ENCODE measurements at regions not wholly inside any gene's neighbourhood (a gene's known extent, or its start where the extent isn't known, plus 50 kb on each side); places are given as distances from the start of the nearest gene placed in this dataset.

DNA sequence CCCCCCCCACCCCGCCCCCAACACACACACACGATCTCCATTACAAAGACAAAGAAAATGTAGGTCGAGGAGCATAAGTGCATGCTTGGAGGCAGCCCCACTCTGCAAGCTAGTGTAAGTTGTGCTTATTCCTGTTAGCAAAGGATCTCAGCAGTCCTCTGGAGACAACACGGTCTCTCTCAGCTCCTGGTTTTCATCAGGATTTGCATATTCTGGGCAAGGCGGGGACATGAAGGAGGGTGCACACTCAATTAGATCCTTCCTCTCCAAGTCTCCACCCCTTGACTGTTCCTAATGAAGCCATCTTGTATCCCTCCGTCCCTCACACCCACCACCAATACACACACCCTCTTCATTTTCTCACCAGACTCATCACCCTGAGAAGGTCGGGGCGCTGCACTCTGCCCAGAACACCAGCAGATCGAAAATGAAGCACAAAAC lies 63.8 kb downstream of the MRPL46 start:
- DNase-seq, result no peak

- no peak for DNase-seq
These were observed 65.1 kb downstream of the MRPL46 start for GRCh38 chr15:88401996-88402656.

- no peak for DNase-seq
These were observed 65.8 kb downstream of the MRPL46 start for GRCh38 chr15:88401251-88401995.

DNA sequence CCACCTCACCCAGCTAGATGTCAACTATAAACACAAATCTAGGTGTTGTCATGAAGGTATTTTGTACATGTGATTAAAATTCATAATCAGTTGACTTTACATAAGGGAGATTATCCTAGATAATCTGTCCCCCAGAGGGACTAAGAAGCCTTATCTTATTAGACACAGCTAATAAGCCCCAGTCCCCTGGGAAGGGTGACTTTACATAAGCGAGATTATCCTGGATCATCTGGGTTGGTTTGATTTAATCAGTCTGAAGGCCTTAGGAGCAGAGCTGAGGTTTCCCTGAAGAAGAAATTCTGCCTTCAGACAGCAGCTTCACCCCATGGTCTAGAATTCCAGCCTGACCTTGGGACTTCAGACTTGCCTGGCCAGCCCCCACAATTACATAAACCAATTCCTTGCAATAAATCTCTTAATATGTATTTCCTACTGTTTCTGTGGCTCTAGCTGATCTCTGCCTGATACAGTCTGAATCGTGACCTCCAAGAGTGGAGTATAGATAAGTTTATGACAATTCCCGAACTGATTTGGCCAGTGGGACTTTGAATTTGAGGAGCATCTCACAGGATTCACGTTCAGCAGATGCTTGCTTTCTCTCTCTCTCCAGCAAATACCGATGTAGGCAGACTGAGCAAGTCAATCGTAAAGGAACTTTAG lies 66.5 kb downstream of the MRPL46 start:
- no peak for DNase-seq

DNA sequence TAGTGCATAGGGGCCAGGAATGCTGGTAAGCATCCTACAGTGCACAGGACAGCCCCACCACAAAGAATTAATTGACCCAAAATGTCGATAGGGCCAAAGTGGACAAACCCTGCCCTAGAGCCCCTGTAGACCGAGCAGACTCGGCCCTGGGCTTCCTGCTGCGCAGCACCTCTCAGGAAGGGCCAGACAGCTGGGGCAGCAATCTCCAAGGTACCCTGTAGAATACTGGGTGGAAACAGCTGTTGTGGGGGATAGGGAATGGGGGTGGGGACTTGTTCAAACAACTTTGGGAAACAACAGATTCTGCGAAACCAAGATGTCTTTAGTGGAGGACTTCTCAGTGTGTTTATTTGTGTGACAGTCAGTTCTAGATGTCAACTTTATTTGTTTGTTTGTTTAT lies 67.1 kb downstream of the MRPL46 start:
- DNase-seq, result no peak

- DNase-seq, result no peak
These were observed 68.0 kb downstream of the MRPL46 start for GRCh38 chr15:88399021-88399685.

DNA sequence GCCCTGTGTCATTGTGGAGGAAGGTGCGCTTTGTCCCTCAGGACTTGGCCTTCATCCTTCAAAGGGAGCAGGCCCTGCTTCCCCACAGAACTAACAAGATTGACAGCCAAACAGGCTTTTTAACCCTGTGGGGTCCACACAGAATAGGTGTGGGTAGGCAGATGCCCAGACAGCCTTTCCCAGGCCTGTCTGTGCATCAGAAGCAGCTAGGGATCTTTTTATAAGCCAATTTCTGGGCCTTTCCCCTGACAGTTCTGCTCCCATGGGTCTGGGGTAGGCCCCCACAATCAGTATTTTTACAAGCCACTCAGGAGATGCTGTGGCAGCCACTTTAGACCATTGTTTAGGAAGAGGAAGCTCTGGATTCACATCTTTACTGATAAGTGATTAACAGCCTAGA lies 69.2 kb downstream of the MRPL46 start:
- no peak for DNase-seq

- DNase-seq, result no peak
These were observed 69.7 kb downstream of the MRPL46 start for GRCh38 chr15:88397506-88397905.

- DNase-seq, result no peak
These were observed 71.1 kb downstream of the MRPL46 start for GRCh38 chr15:88395872-88396781.

DNA sequence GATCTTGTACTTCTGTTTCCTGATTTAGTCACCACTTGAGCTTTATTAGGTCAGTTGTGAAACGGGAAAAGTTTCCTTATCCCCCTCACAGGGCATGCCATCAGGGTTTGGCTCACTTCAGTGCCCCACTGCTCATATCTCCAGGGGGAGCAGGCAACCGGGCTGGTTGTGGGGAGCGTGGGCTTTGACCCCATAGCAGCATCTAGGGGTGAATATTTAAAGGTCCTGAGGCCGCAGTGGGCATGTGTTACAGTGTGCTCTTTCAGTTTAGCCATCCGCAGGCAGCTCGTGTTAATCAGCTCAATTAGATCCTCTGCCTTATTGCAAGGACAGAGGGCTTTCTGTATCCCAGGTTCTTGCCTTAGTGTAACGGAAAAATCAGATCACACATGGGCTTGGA lies 71.9 kb downstream of the MRPL46 start:
- no peak for DNase-seq

- DNase-seq, result no peak
These were observed 72.5 kb downstream of the MRPL46 start for GRCh38 chr15:88394553-88395145.

DNA sequence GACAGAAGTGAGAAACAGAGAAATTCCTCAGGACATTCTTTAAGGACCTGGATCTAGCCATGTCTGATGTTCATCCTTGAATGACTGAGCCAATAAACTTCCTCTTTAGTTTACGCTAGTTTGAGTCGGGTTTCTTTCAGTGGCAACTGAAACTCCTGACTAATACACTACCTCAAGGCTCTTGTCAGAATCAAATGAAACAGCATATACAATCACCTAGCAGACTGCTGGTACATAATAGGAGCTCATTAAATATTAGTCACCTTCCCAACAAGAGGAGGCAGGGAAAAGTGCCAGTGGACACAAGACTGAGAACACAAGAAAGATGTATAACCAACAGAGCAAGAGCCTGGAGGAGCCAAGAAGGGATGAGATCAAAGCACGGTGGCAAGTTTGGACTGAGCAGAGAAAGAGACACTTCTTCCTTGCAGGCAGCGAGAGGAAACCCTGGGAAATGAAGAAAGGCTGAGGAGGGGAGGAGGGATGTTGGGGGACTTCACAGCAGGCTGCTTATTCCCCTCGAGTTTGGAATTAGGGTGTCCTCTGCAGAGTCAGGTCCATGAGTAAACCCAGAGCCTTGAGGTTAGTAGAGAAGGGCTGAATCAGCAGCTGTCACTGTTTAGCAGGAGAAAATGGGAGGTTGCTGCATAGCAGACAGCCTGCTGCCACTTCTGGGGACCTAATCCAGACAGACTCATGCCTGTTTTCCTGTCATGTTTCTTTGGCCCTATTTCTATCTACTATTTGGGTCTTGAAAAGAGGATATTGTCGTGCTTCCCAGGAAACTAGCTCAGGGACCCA lies 73.3 kb downstream of the MRPL46 start:
- DNase-seq, result no peak

DNA sequence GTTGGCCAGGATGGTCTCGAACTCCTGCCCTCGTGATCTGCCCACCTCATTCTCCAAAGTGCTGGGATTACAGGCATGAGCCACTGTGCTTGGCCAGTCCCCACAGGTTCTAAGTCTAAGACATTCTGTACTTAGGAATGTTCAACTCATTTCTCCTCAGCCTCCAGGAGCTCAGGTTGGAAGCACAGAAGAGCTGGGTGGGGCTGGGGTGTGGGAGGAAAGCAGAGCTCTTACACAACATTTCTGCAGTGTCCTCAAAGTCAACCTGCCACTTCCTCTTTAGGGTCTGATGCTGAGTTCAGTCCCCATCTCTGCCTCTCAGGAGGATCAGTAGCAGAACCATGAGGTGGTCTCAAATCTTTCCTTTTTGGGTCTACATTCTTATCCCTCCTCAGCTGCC lies 75.5 kb downstream of the MRPL46 start:
- no peak for DNase-seq

DNA sequence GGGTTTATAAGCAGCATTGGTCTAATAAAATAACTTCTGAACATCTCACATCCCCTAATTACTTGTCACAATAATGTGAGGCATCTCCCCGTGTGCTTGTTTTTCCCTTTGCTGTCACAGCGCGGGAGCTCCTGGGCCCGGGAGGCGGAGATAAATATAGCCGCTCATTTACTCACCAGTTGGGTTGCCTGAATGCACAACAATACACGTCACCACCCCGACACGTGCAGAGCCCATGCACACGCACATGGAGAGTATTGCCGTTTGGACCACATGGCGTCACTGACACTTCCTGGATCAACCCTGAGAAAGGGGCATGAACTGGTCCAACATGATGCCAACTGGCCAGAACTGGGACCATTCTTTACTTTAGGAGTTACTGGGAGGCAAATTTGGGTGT lies 76.2 kb downstream of the MRPL46 start:
- DNase-seq, result no peak

GRCh38 chr15:88390164-88390901 lies 76.9 kb downstream of the MRPL46 start:
- DNase-seq, result no peak

- no peak for DNase-seq
These were observed 78.1 kb downstream of the MRPL46 start for GRCh38 chr15:88389120-88389519.

GRCh38 chr15:88388686-88389085 lies 78.5 kb downstream of the MRPL46 start:
- DNase-seq, result no peak

DNA sequence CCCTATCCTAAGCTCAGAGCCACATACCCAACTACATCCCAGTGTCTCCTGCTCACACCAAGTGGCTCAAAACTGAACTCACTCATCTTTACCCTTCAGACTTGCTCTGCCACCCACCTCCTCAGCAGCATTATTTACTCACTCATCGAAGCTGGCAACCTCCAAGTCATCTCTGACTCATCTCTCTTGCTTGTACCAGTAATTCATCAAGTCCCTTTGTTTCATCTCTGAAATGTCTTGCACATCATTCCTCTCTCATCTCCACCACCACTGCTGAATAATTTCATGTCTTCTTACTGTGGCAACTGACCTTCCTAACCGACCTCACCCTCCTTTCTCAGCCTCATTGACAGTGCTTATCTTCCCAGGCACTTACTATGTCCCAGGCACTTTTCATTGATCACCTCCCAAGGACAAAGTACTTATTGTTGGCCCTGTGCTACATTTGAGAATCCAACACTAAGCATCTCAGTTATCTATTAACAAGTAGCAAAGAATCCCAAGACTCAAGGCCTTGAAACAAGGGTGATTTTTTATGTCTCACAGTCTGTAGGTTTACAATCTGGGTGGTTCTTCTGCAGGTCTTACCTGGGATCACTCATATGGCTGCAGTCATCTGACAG lies 82.0 kb downstream of the MRPL46 start:
- DNase-seq, result no peak

DNA sequence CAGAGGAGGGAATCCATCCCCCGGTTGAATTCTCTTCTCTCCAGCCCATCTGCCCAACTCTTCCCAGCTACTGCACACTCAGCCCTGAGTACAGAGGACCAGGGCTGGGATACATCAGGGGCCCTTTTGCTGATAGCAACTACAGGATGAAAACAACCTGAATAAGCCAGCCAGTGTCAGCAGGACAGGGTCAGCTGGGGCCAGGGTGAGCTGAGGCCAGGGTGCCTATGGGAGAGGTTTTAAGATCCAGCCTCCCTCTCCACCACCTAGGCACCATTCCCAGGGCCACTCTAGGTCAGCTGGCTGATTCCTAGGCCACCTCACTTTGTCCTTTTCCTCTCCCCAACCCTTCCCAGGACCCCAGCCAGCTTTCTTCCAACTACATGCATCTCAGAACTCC lies 83.8 kb downstream of the MRPL46 start:
- no peak for DNase-seq

- no peak for DNase-seq
These were observed 84.7 kb downstream of the MRPL46 start for GRCh38 chr15:88382482-88382983.

Measured in dermis blood vessel endothelial cell (primary cell).